Keratinocyte (primary cell): ENCODE measurements at regions not wholly inside any gene's neighbourhood (a gene's known extent, or its start where the extent isn't known, plus 50 kb on each side); places are given as distances from the start of the nearest gene placed in this dataset.

Source experiments
- EZH2 ChIP-seq: IDR thresholded peaks from one replicate; pipeline ENCODE4 v1.6.1; 2012; ENCODE audit warnings: inconsistent platforms, mild to moderate bottlenecking, low read length, moderate library complexity
- TF ChIP-seq, protein P1 (sequence below), 3 experiments: IDR thresholded peaks in 1 of 3; conservative IDR thresholded peaks in 1 of 3; optimal IDR thresholded peaks in 1 of 3; 2 replicates in 2 of 3; 3 replicates in 1 of 3; pipeline versions ENCODE3 to v1.5.1; 2011; ENCODE audit warnings: low read length in 3 of 3, mild to moderate bottlenecking in 3 of 3, moderate library complexity in 2 of 3, control low read depth in 1 of 3, inconsistent platforms in 1 of 3; ENCODE audit not compliant: insufficient read depth in 2 of 3; ENCODE audit errors: extremely low read depth in 1 of 3

DNA sequence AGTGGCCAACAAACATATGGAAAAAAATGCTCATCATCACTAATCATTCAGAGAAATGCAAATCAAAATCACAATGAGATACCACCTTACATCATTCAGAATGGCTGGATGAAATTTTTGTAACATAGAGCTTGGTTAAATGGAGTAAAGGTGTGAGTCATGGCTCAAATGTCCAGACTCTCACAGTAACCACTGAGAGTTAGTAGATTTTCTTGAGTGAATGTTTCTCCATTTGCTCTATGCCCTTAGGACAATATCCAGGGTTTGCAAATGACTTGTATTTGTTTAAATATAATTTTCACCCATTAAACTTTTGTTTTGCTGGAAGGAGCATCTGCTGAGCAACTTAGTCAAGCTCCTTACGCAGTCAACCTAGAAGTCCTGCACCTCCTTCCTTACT, 967.2 kb downstream of the XPNPEP1 start:
- TF ChIP-seq, protein P1, sequence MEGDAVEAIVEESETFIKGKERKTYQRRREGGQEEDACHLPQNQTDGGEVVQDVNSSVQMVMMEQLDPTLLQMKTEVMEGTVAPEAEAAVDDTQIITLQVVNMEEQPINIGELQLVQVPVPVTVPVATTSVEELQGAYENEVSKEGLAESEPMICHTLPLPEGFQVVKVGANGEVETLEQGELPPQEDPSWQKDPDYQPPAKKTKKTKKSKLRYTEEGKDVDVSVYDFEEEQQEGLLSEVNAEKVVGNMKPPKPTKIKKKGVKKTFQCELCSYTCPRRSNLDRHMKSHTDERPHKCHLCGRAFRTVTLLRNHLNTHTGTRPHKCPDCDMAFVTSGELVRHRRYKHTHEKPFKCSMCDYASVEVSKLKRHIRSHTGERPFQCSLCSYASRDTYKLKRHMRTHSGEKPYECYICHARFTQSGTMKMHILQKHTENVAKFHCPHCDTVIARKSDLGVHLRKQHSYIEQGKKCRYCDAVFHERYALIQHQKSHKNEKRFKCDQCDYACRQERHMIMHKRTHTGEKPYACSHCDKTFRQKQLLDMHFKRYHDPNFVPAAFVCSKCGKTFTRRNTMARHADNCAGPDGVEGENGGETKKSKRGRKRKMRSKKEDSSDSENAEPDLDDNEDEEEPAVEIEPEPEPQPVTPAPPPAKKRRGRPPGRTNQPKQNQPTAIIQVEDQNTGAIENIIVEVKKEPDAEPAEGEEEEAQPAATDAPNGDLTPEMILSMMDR (optimal IDR thresholded peaks at IDR 0.05 in 1 of 3, IDR thresholded peaks at IDR 0.05 in 1 of 3, conservative IDR thresholded peaks at IDR 0.05 in 1 of 3; ENCODE audit: extremely low read depth in 1 of 3, insufficient read depth in 2 of 3, low read length in 3 of 3): no peak
- no peak for TF ChIP-seq EZH2
